Neural cell (in vitro differentiated cells): ENCODE measurements at regions not wholly inside any gene's neighbourhood (a gene's known extent, or its start where the extent isn't known, plus 50 kb on each side); places are given as distances from the start of the nearest gene placed in this dataset.

Experiments used
- EP300 ChIP-seq: fragments of 450-650 bp; conservative IDR thresholded peaks from 2 replicates; pipeline ENCODE4 v1.6.1; 2014; ENCODE audit warnings: antibody characterized with exemption, mild to moderate bottlenecking, moderate library complexity; ENCODE audit not compliant: poor library complexity, severe bottlenecking
- EZH2 ChIP-seq: fragments of 200-600, 300-800 bp; shearing (Covaris generic), sonication (generic); IDR thresholded peaks from 2 replicates; pipeline ENCODE4 v1.6.1; 2014; ENCODE audit warnings: antibody characterized with exemption, low read length, borderline replicate concordance, mild to moderate bottlenecking; ENCODE audit not compliant: insufficient read depth, poor library complexity, severe bottlenecking
- MXI1 ChIP-seq: fragments of 450-650 bp; conservative IDR thresholded peaks from 2 replicates; pipeline ENCODE4 v1.6.1; 2014; ENCODE audit warnings: antibody characterized with exemption, mild to moderate bottlenecking; ENCODE audit not compliant: poor library complexity, severe bottlenecking
- POLR2AphosphoS5 ChIP-seq: IDR thresholded peaks from 2 replicates; pipeline ENCODE4 v1.6.1; 2012
- TAF1 ChIP-seq: IDR thresholded peaks from 2 replicates; pipeline ENCODE4 v1.6.1; 2012; ENCODE audit warnings: low read depth
- TF ChIP-seq, protein P1 (sequence below): fragments of 450-650 bp; IDR thresholded peaks from 2 replicates; pipeline ENCODE4 v1.5.1; 2014; ENCODE audit warnings: antibody characterized with exemption, mild to moderate bottlenecking, moderate library complexity; ENCODE audit not compliant: poor library complexity, severe bottlenecking
- TF ChIP-seq, protein P2 (sequence below): IDR thresholded peaks from 2 replicates; pipeline ENCODE4 v1.6.1; 2012; ENCODE audit warnings: borderline replicate concordance

DNA sequence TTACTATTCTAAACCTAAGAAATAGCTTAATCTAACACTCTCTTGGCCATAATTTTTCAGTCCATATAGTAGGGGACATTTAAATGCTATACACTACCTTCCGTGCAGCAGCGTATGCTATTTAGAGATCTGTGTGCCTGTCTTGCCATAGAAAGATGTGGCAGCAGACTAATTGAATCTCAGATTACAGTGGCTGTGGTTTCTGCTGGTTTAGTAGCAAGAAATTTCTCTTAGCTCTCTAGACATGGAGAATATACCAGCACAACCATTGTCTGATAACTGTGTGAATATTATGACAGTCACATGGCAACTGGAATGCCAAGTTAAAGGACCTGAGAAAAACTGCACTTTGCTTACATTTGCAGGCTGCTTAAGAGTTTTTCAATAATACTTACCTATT lies 672.4 kb upstream of the MIR17HG start:
- TF ChIP-seq TAF1: no peak
- TF ChIP-seq, protein P1, sequence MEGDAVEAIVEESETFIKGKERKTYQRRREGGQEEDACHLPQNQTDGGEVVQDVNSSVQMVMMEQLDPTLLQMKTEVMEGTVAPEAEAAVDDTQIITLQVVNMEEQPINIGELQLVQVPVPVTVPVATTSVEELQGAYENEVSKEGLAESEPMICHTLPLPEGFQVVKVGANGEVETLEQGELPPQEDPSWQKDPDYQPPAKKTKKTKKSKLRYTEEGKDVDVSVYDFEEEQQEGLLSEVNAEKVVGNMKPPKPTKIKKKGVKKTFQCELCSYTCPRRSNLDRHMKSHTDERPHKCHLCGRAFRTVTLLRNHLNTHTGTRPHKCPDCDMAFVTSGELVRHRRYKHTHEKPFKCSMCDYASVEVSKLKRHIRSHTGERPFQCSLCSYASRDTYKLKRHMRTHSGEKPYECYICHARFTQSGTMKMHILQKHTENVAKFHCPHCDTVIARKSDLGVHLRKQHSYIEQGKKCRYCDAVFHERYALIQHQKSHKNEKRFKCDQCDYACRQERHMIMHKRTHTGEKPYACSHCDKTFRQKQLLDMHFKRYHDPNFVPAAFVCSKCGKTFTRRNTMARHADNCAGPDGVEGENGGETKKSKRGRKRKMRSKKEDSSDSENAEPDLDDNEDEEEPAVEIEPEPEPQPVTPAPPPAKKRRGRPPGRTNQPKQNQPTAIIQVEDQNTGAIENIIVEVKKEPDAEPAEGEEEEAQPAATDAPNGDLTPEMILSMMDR: no peak
- no peak for TF ChIP-seq EZH2
- TF ChIP-seq, protein P2, sequence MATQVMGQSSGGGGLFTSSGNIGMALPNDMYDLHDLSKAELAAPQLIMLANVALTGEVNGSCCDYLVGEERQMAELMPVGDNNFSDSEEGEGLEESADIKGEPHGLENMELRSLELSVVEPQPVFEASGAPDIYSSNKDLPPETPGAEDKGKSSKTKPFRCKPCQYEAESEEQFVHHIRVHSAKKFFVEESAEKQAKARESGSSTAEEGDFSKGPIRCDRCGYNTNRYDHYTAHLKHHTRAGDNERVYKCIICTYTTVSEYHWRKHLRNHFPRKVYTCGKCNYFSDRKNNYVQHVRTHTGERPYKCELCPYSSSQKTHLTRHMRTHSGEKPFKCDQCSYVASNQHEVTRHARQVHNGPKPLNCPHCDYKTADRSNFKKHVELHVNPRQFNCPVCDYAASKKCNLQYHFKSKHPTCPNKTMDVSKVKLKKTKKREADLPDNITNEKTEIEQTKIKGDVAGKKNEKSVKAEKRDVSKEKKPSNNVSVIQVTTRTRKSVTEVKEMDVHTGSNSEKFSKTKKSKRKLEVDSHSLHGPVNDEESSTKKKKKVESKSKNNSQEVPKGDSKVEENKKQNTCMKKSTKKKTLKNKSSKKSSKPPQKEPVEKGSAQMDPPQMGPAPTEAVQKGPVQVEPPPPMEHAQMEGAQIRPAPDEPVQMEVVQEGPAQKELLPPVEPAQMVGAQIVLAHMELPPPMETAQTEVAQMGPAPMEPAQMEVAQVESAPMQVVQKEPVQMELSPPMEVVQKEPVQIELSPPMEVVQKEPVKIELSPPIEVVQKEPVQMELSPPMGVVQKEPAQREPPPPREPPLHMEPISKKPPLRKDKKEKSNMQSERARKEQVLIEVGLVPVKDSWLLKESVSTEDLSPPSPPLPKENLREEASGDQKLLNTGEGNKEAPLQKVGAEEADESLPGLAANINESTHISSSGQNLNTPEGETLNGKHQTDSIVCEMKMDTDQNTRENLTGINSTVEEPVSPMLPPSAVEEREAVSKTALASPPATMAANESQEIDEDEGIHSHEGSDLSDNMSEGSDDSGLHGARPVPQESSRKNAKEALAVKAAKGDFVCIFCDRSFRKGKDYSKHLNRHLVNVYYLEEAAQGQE: no peak
- TF ChIP-seq EP300: peak; percentile 30
- peak; percentile 57 for TF ChIP-seq POLR2AphosphoS5
- no peak for TF ChIP-seq MXI1
